MM.1S (cell line): ENCODE measurements at regions not wholly inside any gene's neighbourhood (a gene's known extent, or its start where the extent isn't known, plus 50 kb on each side); places are given as distances from the start of the nearest gene placed in this dataset.

Experiments
- CTCF ChIP-seq: fragments of 300-600 bp; sonication (generic); IDR thresholded peaks from 2 replicates; pipeline ENCODE4 v1.5.1; 2016; ENCODE audit warnings: antibody characterized with exemption, low read length, mixed read lengths
- EZH2 ChIP-seq: fragments of 300-600 bp; sonication (generic); optimal IDR thresholded peaks from 2 replicates; pipeline ENCODE3; 2017; ENCODE audit warnings: low read depth, mild to moderate bottlenecking, antibody characterized with exemption, low read length, mixed read lengths
- EZH2phosphoT487 ChIP-seq: fragments of 300-600 bp; sonication (generic); IDR thresholded peaks from 2 replicates; pipeline ENCODE4 v1.6.1; 2018; ENCODE audit warnings: antibody characterized with exemption, low read length

- no peak for TF ChIP-seq CTCF
- no peak for TF ChIP-seq EZH2phosphoT487
- no peak for TF ChIP-seq EZH2
These were observed 80.7 kb downstream of the KCNA5 start for GRCh38 chr12:5124401-5124800.
